GM23248 (cell line): ENCODE measurements at regions not wholly inside any gene's neighbourhood (a gene's known extent, or its start where the extent isn't known, plus 50 kb on each side); places are given as distances from the start of the nearest gene placed in this dataset.

ENCODE experiments used
- EZH2 ChIP-seq: fragments of 200-600 bp; sonication (generic); IDR thresholded peaks from 2 replicates; pipeline ENCODE4 v1.6.1; 2018; ENCODE audit warnings: antibody characterized with exemption, mild to moderate bottlenecking; ENCODE audit not compliant: insufficient read depth, poor library complexity, severe bottlenecking
- EZH2phosphoT487 ChIP-seq: fragments of 200-600 bp; sonication (generic); IDR thresholded peaks from 2 replicates; pipeline ENCODE4 v1.6.1; 2018; ENCODE audit warnings: antibody characterized with exemption, moderate library complexity, mild to moderate bottlenecking, low read depth; ENCODE audit not compliant: insufficient read depth

- no peak for TF ChIP-seq EZH2
- no peak for TF ChIP-seq EZH2phosphoT487
Observed at GRCh38 chr6:71665931-71666330, 220.4 kb upstream of the RIMS1 start.
